ENCODE measurements at regions not wholly inside any gene's neighbourhood (a gene's known extent, or its start where the extent isn't known, plus 50 kb on each side); places are given as distances from the start of the nearest gene placed in this dataset.
A peak's percentile ranks its signal among the peaks of the same experiment; 100 is the strongest.

- no peak for DNase-seq (ENCODE audit: extremely low read depth, low read depth)
Measured at GRCh38 chr20:4601630-4602296, 84.5 kb upstream of the PRNP start.

DNA sequence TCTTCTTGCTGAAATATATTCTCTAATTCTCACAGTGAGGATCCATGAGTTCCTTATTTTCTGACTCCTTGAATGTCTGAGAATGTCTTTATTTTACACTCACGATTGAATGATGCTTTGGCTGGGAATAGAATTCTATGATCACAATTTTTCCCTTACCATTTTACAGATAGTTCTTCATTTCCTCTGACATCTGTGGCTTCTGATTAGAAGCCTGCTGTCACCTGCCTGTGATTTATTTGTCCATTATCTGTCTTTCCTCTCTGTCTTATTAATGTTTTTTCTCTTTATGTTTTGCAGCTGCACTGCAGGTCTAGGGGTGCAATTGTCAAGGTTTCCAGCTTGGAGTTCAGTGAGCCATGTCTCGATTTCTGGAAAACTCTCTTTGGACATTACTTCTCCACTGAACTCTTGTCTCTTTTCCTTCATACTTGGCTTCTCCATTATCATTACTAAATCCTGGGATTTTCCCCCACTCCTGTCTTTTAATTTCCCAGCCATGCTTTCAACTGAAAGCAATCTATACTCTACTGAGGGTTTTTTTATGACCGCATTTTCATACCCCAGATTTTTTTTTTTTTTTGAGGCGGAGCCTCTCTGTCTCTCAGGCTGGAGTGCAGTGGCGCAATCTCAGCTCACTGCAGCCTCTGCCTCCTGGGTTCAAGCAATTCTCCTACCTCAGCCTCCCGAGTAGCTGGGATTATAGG, 85.8 kb upstream of the PRNP start:
- DNase-seq (ENCODE audit: extremely low read depth, low read depth): no peak

- no peak for DNase-seq (ENCODE audit: extremely low read depth, low read depth)
Measured at GRCh38 chr20:4597215-4597614, 89.0 kb upstream of the PRNP start.

GRCh38 chr20:4593149-4593525, 93.1 kb upstream of the PRNP start:
- DNase-seq (ENCODE audit: extremely low read depth, low read depth): no peak

DNA sequence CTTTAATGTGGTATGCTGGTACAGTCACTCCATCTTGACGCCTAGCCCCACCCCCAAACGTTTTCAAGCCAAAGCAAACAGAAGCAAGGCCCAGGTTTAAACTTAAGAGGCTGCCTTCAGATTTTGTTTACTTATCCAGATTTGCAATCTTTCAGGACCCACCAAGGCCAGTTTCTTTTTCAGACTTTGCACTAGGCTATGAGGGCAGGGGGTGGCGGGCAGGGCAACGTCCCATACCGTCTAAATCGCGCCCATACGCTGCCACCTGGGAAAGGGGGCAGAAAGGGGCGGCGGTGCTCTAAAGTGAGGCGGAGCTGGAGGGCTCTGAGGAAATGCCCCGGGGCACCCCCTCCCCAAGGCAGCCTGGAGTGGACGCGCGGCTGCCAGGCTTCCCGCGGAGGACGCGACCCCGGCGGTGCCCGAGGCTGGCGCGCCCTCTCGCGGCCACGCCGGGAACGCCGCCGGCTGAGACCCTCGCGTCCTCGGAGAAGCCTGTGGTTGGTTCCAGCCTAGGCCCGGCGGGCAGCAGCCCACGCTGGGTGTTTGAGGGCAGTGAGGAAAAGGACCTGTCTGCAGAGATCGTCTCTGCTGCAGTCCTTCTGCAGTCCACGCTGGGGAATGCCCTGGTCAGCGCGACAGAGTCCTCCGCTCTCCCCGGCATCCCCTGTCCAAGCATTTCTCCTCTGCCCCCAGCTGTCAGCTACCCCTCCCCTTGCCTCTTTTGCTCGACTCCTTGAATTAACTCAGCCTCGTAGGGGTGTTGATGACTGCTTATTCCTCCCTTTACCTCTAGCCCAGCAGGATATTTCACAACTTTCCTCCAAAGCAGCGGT, 93.7 kb upstream of the PRNP start:
- DNase-seq (ENCODE audit: extremely low read depth, low read depth): peak; percentile 47

- DNase-seq (ENCODE audit: extremely low read depth, low read depth): no peak
Measured at GRCh38 chr20:4591975-4592315, 94.3 kb upstream of the PRNP start.

DNA sequence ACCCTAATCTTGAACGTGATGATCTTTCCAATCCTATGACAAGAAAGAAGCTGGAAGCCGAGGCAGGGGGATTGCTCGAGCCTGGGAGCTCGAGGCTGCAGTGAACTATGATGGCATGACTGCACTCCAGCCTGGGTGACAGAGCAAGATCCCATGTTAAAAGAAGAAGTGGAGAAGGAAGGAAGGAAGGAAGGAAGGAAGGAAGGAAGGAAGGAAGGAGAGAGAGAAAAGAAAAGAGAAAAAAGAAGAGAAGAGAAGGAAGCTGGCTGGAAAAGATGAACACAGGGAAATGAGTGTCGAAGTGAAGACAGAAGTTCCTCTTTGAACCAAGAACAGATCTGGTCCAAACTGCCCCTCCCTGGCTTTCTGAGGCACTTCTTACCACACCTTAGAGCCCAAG, 100.5 kb upstream of the PRNP start:
- DNase-seq (ENCODE audit: extremely low read depth, low read depth): no peak

- DNase-seq (ENCODE audit: extremely low read depth, low read depth): peak; percentile 15
Measured at GRCh38 chr20:4585104-4585753, 101.0 kb upstream of the PRNP start.

DNA sequence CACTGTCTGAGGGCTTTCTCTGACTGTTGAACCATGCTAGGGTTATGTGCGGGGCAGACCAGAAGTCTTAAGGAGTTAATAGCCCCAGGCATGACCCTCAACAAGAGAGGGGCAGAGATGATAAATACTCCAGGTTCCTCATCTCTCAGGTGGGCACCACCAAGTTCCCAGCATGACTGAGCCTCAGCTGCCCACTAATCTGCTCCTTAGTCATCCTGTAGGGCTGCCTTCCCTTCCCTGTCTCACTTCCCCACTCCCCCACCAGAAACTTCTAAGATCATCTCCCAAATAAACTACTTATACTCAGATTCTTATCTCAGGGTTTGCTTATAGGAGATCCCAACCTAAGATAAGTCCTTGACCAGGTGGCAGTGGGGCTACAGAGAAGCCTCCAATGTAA, 101.7 kb upstream of the PRNP start:
- no peak for DNase-seq (ENCODE audit: extremely low read depth, low read depth)

DNA sequence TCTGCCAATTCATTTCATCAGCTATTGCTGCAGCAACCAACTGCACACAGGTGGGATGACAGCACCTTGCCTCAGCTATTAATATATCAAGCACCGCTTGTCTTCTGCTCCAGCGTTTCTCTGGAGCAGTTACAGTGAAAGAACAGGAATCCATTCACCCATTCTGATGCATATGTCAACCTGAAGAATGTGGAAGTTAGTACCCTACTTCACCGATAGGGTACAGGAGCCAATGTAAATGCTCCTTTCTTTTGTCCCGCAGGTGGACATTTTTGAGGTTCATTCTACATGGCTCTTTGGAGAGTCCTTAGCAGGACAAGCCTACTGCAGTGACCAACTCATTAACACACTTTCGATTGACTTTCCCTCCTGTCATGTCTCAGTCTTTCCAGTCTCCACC, 104.4 kb upstream of the PRNP start:
- DNase-seq (ENCODE audit: extremely low read depth, low read depth): no peak

GRCh38 chr20:4578375-4578774, 107.9 kb upstream of the PRNP start:
- DNase-seq (ENCODE audit: extremely low read depth, low read depth): no peak

GRCh38 chr20:4574356-4574690, 111.9 kb upstream of the PRNP start:
- DNase-seq (ENCODE audit: extremely low read depth, low read depth): no peak

DNA sequence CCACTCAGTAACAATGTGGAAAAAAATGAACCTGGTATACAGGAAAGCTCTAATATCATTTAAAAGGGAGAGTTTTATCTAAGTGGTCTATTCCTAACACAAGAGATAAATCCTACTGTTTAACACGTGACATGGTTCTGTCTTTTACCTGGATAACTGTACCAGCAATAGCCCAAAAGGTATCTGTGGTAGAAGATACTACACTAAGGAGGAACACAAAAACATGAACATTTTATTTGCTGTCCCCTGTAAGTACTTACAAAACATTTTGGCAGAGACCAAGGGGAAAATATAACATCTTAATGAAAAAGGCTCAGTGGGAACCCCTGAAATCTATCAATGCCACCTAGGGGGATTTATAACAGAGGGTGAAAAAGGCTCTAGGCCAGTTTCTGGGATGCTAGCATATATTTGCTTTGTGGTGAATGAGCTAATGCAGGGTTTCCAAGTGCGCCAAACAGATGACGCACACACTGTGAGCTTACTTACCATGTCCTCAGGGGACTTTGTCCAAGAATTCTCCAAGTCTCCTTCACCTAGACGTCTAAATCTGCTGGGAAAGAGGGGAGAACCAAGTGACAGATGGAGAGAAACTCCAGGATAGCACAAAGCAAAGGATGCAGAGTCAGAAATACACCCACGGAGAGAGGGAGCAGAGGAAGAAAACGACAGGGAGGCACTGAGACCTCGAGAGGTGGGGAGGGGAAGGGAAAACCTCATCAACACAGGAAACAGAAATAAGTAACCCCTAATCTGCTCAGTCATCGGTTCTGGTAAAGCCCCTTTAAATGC, 112.5 kb upstream of the PRNP start:
- DNase-seq (ENCODE audit: extremely low read depth, low read depth): peak; percentile 93

- no peak for DNase-seq (ENCODE audit: extremely low read depth, low read depth)
Measured at GRCh38 chr20:4571759-4572531, 114.3 kb upstream of the PRNP start.

DNA sequence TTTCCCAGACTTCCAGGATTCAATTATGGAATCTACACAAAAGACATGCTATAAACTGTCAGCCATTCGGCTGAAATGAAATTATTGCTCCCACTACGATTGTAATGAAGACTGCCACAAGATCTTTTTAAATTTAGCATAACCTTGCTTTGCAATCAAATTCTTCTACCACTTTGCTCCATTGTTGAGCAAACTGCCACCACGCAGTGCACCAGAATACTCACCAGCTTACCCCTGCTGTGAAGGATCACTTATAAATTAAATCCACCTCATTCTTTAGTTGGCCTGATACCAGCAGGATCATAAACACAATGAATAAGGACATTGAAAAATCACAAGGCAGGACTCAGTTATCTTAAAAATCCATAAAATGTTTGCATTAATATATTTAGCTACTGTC, 116.4 kb upstream of the PRNP start:
- DNase-seq (ENCODE audit: extremely low read depth, low read depth): no peak

DNA sequence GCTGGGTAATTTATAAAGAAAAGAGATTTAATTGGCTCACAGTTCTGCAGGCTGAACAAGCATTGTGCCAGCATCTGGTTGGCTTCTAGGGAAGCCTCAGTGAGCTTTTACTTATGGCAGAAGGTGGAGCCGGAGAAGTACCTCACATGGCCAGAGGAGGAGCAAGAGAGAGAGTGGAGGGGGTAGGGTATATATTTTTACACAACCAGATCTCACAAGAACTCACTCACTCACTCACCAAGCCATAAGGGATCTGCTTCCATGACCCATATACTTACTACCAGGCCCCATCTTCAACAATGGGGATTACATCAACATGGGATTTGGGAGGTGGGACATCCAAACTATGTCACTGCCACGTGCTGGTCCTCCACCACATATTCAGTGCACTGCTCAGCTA, 117.2 kb upstream of the PRNP start:
- no peak for DNase-seq (ENCODE audit: extremely low read depth, low read depth)

DNA sequence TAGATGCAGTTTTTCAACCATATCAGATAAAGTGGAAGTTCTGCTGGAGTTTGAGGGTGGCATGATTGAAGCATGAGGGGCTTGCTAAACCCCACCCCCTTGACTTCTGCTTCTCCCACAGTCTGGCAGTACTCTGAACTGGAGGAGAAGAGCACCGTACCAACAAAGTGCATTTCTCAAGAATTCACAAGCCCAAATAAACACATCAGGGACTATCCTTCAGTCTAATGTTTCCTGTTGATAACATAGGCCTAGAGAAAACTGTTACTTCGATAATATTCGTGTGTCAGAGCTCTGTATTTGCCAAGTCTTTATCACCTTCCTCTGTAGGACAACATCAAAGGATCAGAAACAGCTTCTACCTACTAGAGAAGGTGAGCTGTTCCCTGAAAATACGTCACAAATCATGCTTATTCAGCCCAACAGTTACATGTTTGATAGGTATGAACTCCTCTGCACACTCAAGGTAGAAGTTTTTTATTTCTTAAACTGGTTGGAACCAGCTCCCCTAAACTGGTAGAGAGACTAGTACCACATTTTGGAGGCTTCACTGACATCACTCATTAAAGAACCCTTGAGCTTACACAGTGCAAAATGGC, 117.8 kb upstream of the PRNP start:
- DNase-seq (ENCODE audit: extremely low read depth, low read depth): no peak

- no peak for DNase-seq (ENCODE audit: extremely low read depth, low read depth)
Measured at GRCh38 chr20:4567170-4567569, 119.1 kb upstream of the PRNP start.

DNA sequence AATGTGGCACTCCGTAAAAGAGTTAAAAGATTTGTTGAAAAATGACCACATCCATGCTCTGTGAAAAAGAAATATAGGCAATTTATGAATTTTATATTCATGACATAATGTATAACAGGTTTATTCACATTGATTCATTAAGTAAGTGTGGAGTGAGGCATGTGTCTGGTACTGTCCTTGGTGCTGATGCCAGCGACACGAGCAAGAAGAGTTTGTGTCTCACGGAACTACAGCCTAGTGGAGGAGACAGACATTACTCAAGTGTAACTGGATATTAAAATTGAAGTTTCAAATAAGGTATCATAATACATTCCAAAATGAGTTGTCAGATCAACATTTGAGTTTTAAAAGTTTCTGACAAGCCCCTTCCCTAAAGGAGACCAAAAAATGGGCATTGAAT, 122.7 kb upstream of the PRNP start:
- DNase-seq (ENCODE audit: extremely low read depth, low read depth): peak; percentile 64

GRCh38 chr20:4563031-4563430, 123.2 kb upstream of the PRNP start:
- no peak for DNase-seq (ENCODE audit: extremely low read depth, low read depth)

All from NCI-H460 (cell line).